SJCRH30 (cell line): ENCODE measurements at regions not wholly inside any gene's neighbourhood (a gene's known extent, or its start where the extent isn't known, plus 50 kb on each side); places are given as distances from the start of the nearest gene placed in this dataset.
"Not testable (repeated sequence)": the region's sequence is repeated elsewhere in the genome, so short reads cannot be mapped to it uniquely, and the experiment has no call there.

Experiments used
- DNase-seq, 2 experiments: peaks; one replicate each; pipeline ENCODE4 v3.0.0-alpha.2; 2015 to 2020
- H3K27ac ChIP-seq: fragments of 250-450 bp; sonication (Bioruptor Pico); 2 replicates; pipeline ENCODE4 v1.5.1; 2020; ENCODE audit warnings: mild to moderate bottlenecking, moderate library complexity
- H3K27me3 ChIP-seq: fragments of 250-450 bp; sonication (Bioruptor Pico); 2 replicates; pipeline ENCODE4 v1.5.1; 2020; ENCODE audit warnings: mild to moderate bottlenecking, moderate library complexity
- H3K36me3 ChIP-seq: fragments of 250-450 bp; sonication (Bioruptor Pico); 2 replicates; pipeline ENCODE4 v1.5.1; 2020; ENCODE audit warnings: mild to moderate bottlenecking, moderate library complexity
- H3K4me1 ChIP-seq: fragments of 250-450 bp; sonication (Bioruptor Pico); 2 replicates; pipeline ENCODE4 v1.5.1; 2020; ENCODE audit warnings: mild to moderate bottlenecking, moderate library complexity
- H3K4me3 ChIP-seq: fragments of 250-450 bp; sonication (Bioruptor Pico); 2 replicates; pipeline ENCODE4 v1.5.1; 2020; ENCODE audit warnings: mild to moderate bottlenecking, moderate library complexity
- H3K9me3 ChIP-seq: fragments of 250-450 bp; sonication (Bioruptor Pico); replicated peaks from 2 replicates; pipeline ENCODE4 v1.5.1; 2020; ENCODE audit warnings: mild to moderate bottlenecking, moderate library complexity

- Histone ChIP-seq H3K27me3 (no peaks in the 10 kb centered on the region), H3K27ac (no peak overlapping the region), H3K9me3 (no peaks in the 10 kb centered on the region), H3K4me1 (no peaks in the 10 kb centered on the region), H3K4me3 (no peak overlapping the region), H3K36me3 (no peaks in the 10 kb centered on the region)
- no peak for DNase-seq
Measured at GRCh38 chr13:66128201-66128600, 1101.9 kb downstream of the PCDH9 start.

GRCh38 chr13:66117563-66117962 is 1112.6 kb downstream of the PCDH9 start:
- no peaks in the 10 kb centered on the region for H3K9me3 ChIP-seq
- H3K27ac ChIP-seq, result no peak overlapping the region
- DNase-seq, result no peak
- H3K36me3 ChIP-seq, result no peaks in the 10 kb centered on the region
- no peaks in the 10 kb centered on the region for H3K4me1 ChIP-seq
- no peak overlapping the region for H3K4me3 ChIP-seq
- H3K27me3 ChIP-seq, result no peaks in the 10 kb centered on the region

DNA sequence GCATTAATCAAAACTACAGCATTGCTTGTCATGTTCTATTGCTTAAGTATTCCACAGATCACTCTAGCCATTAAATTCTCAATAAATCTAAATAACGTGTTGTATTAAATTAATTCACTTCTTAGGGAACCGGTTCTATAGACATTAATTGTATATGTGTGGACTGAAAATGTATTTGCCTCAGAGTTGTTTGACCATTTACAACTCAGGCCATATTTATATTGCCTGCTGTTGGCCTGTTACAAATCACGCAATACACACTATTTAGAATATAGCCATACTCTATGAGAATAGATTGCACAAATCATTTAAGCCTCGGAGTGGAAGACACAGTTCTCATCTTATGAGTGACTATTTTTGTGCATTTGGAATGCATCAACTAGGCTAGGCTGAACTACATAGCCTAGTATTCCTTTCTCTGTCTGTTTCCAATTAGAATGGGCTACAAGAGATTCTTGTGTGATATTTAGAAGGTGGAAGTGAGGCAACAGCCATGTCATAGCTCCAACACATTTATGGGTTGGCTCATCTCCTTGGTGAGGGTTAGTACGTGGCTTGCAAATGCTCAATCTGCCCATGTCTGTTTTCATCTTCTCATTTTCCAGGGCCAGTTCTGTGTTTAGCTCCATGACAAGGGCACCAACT is 1116.1 kb downstream of the PCDH9 start:
- no peak for DNase-seq
- H3K4me1 ChIP-seq, result no peaks in the 10 kb centered on the region
- H3K27me3 ChIP-seq, result no peaks in the 10 kb centered on the region
- H3K4me3 ChIP-seq, result no peak overlapping the region
- H3K9me3 ChIP-seq, result no peaks in the 10 kb centered on the region
- H3K27ac ChIP-seq, result no peak overlapping the region
- no peaks in the 10 kb centered on the region for H3K36me3 ChIP-seq

DNA sequence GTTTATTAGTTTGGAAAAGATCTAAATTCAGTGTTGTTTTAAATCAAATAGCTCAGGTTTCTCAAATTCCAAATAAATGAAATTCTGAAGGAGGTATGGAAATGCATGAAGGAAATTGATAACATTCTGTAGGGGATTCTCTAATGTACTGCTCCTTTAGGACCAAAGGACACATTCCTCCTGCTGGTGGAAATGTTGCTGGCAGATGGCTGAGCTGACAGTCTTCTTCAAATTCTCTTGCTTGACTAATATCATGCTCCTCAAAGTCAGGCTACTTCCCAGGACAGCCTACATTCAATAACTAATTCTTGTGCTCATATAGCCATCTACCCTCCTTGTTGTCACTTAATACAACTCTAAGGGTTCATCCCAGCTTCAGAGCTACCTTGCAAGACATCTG is 1118.5 kb downstream of the PCDH9 start:
- H3K27me3 ChIP-seq, result no peaks in the 10 kb centered on the region

DNA sequence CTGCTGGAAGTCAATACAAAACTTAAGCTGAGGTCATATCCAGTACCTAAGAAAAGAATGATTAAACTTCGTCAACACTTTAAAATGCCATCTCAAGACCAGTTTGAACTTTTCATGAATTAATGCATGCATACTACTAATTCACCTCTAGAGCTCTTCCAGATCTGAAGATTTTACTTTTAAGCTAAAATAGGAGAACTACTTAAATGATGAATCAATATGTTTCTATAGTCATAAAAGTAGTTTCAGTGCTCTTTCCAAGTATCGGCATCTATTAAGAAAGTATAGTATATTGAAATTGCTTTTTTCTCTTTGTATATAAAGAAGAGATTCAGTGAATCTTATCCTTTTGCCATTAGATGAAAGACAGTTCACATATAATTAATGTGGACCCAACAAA is 1123.9 kb downstream of the PCDH9 start:
- Histone ChIP-seq H3K36me3 (no peaks in the 10 kb centered on the region), H3K9me3 (no peaks in the 10 kb centered on the region), H3K27ac (no peak overlapping the region), H3K4me3 (no peak overlapping the region), H3K4me1 (peaks cover 4% of the 10 kb centered on the region; the same call in 1 of the 2 replicates), H3K27me3 (no peaks in the 10 kb centered on the region)
- DNase-seq, result no peak

More for the DNA sequence above, 1118.5 kb downstream of the PCDH9 start:
- Histone ChIP-seq H3K36me3 (no peaks in the 10 kb centered on the region), H3K9me3 (no peaks in the 10 kb centered on the region), H3K4me1 (no peaks in the 10 kb centered on the region), H3K27ac (no peak overlapping the region), H3K4me3 (no peak overlapping the region)
- no peak for DNase-seq

DNA sequence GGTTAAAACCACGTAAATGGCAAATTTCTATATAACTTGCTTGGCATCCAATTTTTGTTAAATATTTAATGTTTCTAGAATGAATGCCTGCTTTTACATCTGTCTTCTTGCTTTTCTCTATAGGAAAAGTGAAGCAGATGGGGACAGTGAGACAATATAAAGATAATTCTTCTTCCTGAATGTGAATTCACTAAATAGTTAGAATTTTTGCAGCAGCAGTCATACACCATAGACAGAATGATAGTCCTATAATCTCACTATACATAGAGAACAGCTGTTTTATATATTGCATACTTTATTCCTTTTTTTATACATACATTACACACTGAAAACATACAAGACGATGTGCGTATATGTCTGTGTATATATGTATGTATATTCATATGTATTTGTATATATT is 1127.3 kb downstream of the PCDH9 start:
- Histone ChIP-seq H3K4me1 (peaks cover 4% of the 10 kb centered on the region; the same call in 1 of the 2 replicates), H3K27me3 (no peaks in the 10 kb centered on the region), H3K9me3 (no peaks in the 10 kb centered on the region), H3K36me3 (no peaks in the 10 kb centered on the region), H3K4me3 (no peak overlapping the region), H3K27ac (peak overlapping the region; percentile 40)
- DNase-seq, result no peak

DNA sequence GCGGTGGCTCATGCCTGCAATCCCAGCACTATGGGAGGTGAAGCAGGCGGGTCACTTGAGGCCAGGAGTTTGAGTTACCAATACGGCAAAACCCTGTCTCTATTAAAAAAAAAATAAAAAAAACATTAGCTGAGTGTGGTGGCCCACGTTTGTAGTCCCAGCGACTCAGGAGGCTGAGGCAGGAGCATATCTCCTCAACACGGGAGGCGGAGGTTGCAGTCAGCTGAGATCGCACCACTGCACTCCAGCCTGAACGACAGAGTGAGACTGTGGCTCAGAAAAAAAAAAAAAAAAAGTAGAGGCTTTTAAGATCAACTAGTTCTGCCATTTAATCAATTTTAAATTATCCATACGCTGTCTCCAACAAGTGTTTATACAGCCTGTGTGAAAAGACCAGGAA is 1130.3 kb downstream of the PCDH9 start:
- Histone ChIP-seq H3K4me1 (peaks cover 4% of the 10 kb centered on the region; the same call in 1 of the 2 replicates), H3K27me3 (no peaks in the 10 kb centered on the region), H3K9me3 (no peaks in the 10 kb centered on the region), H3K4me3 (no peak overlapping the region), H3K27ac (no peak overlapping the region), H3K36me3 (no peaks in the 10 kb centered on the region)
- DNase-seq, result no peak

DNA sequence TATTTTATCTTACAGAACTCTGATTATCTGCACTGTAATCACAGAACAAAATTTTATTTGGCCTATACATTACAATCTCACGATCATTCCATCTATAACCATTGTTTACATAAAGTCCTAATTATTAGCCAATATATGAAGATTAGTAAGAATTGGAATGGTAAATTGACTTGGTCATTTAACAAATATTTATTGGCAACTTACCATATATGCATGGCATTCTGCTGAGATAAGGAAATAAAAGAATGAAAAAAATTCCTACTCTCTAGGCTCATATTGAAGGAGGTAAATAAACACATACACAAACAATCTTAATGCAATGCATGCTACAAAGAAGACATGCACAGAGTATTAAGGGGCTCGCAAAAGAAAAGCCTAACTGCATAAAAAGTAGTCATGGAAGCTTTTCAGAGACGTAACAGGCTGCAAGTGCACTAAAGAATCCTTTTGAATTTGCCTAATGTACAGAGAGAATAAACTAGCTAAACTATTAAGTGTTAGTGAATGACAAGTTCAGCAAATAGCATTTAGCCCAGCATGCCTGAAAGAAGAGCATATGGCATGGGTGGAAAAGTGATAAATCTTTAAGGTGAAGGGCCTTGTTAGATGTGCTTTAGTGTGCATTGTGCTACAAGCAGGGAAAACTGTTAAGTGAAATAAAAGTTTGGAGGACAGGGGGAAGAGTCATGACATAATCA is 1131.1 kb downstream of the PCDH9 start:
- no peak for DNase-seq
- Histone ChIP-seq H3K27ac (no peak overlapping the region), H3K4me1 (peaks cover 4% of the 10 kb centered on the region; the same call in 1 of the 2 replicates), H3K9me3 (no peaks in the 10 kb centered on the region), H3K36me3 (no peaks in the 10 kb centered on the region), H3K27me3 (no peaks in the 10 kb centered on the region), H3K4me3 (no peak overlapping the region)

- Histone ChIP-seq H3K27me3 (no peaks in the 10 kb centered on the region), H3K27ac (no peak overlapping the region), H3K9me3 (no peaks in the 10 kb centered on the region)
Measured at GRCh38 chr13:66089711-66090110, 1140.4 kb downstream of the PCDH9 start.

DNA sequence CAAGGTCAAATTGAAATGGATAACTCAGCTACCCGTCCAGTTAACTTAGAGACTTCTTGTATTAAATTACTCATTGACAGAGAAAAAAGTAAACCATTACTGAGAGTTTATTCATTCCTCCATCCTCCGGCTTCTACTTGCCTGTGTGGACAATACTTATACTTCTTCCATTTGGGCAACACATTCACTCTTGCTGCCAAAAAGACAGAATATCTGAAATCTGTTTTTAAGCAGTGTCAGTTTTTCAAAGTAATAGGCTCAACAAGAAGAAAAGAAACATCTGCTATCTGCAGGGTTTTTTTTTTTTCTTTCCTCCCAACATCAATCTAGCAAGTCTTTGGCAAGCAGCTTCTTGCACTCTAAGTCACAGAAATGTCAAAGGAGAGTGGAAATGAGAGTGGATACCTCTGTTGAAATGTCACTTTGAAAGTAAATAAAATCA is 1142.8 kb downstream of the PCDH9 start:
- no peak overlapping the region for H3K27ac ChIP-seq
- no peaks in the 10 kb centered on the region for H3K27me3 ChIP-seq
- H3K4me1 ChIP-seq, result no peaks in the 10 kb centered on the region
- H3K36me3 ChIP-seq, result no peaks in the 10 kb centered on the region
- no peaks in the 10 kb centered on the region for H3K9me3 ChIP-seq
- DNase-seq, result no peak
- H3K4me3 ChIP-seq, result no peak overlapping the region

More at GRCh38 chr13:66089711-66090110, 1140.4 kb downstream of the PCDH9 start:
- Histone ChIP-seq H3K4me3 (no peak overlapping the region), H3K4me1 (no peaks in the 10 kb centered on the region), H3K36me3 (no peaks in the 10 kb centered on the region)
- no peak for DNase-seq

- no peaks in the 10 kb centered on the region for H3K27me3 ChIP-seq
- no peaks in the 10 kb centered on the region for H3K4me1 ChIP-seq
- DNase-seq, result no peak
- no peaks in the 10 kb centered on the region for H3K36me3 ChIP-seq
- no peak overlapping the region for H3K4me3 ChIP-seq
- H3K9me3 ChIP-seq, result no peaks in the 10 kb centered on the region
- H3K27ac ChIP-seq, result no peak overlapping the region
Measured at GRCh38 chr13:66077132-66077689, 1152.9 kb downstream of the PCDH9 start.

DNA sequence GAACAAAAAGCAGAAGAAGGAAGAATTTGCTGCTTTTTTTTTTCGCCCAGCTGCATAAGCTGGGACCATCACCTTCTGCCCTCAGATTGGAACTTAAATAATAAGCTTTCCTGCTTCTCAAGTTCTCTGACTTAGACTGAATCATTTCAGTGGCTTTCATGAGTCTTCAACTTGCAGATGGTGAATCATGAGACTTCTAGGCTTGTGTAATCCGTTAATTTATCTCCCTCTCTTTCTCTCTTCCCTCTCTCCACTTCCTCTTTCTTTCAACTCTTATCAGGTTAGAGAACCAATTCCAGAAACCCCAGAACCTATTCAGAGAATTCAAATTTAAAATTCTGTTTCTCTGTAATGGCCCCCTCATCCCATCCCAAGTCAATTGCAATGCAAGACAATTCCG is 1153.7 kb downstream of the PCDH9 start:
- no peaks in the 10 kb centered on the region for H3K4me1 ChIP-seq
- no peaks in the 10 kb centered on the region for H3K36me3 ChIP-seq
- H3K4me3 ChIP-seq, result no peak overlapping the region
- no peaks in the 10 kb centered on the region for H3K27me3 ChIP-seq
- DNase-seq, result no peak
- no peaks in the 10 kb centered on the region for H3K9me3 ChIP-seq
- H3K27ac ChIP-seq, result no peak overlapping the region

DNA sequence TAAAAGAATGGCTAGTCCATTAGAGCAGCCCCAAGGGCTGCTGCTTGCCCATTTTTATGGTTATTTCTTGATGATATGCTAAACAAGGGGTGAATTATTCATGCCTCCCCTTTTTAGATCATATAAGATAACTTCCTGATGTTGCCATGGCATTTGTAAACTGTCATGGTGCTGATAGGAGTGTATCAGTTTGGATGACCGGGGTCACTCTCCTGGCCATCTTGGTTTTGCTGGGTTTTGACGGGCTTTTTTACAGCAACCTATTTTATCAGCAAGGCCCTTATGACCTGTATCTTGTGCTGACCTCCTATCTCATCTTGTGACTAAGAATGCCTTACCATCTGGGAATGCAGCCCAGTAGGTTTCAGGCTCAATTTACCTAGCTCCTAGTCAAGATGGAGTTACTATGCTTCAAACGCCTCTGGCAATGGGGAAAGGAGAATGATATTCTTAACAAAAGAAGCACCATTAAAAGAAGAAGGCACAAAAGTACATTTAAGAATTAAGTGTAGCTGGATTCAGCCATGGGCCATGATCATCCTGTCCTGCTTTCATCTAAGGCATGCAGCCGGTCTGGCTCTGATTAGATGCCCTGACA is 1156.0 kb downstream of the PCDH9 start:
- H3K27ac ChIP-seq, result no peak overlapping the region
- H3K9me3 ChIP-seq, result no peaks in the 10 kb centered on the region
- H3K4me3 ChIP-seq, result no peak overlapping the region
- H3K4me1 ChIP-seq, result no peaks in the 10 kb centered on the region
- no peaks in the 10 kb centered on the region for H3K36me3 ChIP-seq
- DNase-seq, result no peak
- no peaks in the 10 kb centered on the region for H3K27me3 ChIP-seq

DNA sequence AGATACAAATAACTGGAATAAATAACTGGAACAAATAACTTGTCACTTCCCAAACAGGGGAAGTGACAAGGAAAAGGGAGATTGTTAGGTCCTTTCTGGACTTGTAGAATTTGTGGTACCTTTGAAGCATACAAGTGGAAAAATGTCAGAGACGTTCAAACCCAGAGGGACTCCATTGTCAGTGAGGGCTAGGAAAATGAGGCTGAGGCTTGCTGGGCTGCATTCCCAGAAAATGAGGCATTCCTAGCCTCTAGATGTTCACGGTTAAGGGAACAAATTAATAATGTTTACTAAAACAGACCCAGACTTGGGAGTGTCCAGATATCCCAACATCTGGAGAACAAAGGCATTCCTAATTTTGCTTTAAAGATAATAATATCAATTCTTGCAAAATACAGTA is 1158.0 kb downstream of the PCDH9 start:
- not testable (repeated sequence) for H3K27me3 ChIP-seq, H3K4me1 ChIP-seq, H3K27ac ChIP-seq, H3K9me3 ChIP-seq, DNase-seq, H3K4me3 ChIP-seq, H3K36me3 ChIP-seq

GRCh38 chr13:66071608-66072007 is 1158.5 kb downstream of the PCDH9 start:
- Histone ChIP-seq H3K27me3 (no peaks in the 10 kb centered on the region), H3K36me3 (no peaks in the 10 kb centered on the region), H3K4me1 (no peaks in the 10 kb centered on the region), H3K27ac (no peak overlapping the region), H3K9me3 (no peaks in the 10 kb centered on the region), H3K4me3 (no peak overlapping the region)
- no peak for DNase-seq
